ENCODE measurements at regions not wholly inside any gene's neighbourhood (a gene's known extent, or its start where the extent isn't known, plus 50 kb on each side); places are given as distances from the start of the nearest gene placed in this dataset.

GRCh38 chr6:47360388-47360787 lies 50.7 kb upstream of the TNFRSF21 start:
- TF ChIP-seq ARNT (IDR thresholded peaks at IDR 0.05), result no peak
- no peak for TF ChIP-seq LEF1 (IDR thresholded peaks at IDR 0.05; ENCODE audit: borderline replicate concordance)
- no peak for TF ChIP-seq SP1 (IDR thresholded peaks at IDR 0.05)
- TF ChIP-seq L3MBTL2 (conservative IDR thresholded peaks at IDR 0.05), result no peak
- no peak for TF ChIP-seq BHLHE40 (IDR thresholded peaks at IDR 0.05; ENCODE audit: borderline replicate concordance)
- no peak for TF ChIP-seq TARDBP (IDR thresholded peaks at IDR 0.05)
- TF ChIP-seq HDGF (IDR thresholded peaks at IDR 0.05; ENCODE audit: borderline replicate concordance), result no peak
- TF ChIP-seq FOXA1 (IDR thresholded peaks at IDR 0.05), result no peak
- TF ChIP-seq FOXM1 (IDR thresholded peaks at IDR 0.05; ENCODE audit: borderline replicate concordance), result no peak
- TF ChIP-seq, protein P1, sequence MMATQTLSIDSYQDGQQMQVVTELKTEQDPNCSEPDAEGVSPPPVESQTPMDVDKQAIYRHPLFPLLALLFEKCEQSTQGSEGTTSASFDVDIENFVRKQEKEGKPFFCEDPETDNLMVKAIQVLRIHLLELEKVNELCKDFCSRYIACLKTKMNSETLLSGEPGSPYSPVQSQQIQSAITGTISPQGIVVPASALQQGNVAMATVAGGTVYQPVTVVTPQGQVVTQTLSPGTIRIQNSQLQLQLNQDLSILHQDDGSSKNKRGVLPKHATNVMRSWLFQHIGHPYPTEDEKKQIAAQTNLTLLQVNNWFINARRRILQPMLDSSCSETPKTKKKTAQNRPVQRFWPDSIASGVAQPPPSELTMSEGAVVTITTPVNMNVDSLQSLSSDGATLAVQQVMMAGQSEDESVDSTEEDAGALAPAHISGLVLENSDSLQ (IDR thresholded peaks at IDR 0.05), result no peak
- TF ChIP-seq ELF4 (IDR thresholded peaks at IDR 0.05), result no peak
- TF ChIP-seq FOXK2 (IDR thresholded peaks at IDR 0.05), result no peak
- no peak for TF ChIP-seq CTBP1 (IDR thresholded peaks at IDR 0.05; ENCODE audit: borderline replicate concordance)
- no peak for TF ChIP-seq ZNF384 (IDR thresholded peaks at IDR 0.05)
- no peak for TF ChIP-seq NFRKB (IDR thresholded peaks at IDR 0.05)
- no peak for TF ChIP-seq SUZ12 (IDR thresholded peaks at IDR 0.05)
- CTCF ChIA-PET, result no interaction called here
- DNase-seq (ENCODE audit: extremely low spot score), result no peak
- POLR2A ChIA-PET, result no interaction called here

- POLR2A ChIA-PET, result no interaction called here
- TF ChIP-seq ELF4 (IDR thresholded peaks at IDR 0.05), result no peak
Observed at GRCh38 chr6:47362857-47363461, 53.3 kb upstream of the TNFRSF21 start.

DNA sequence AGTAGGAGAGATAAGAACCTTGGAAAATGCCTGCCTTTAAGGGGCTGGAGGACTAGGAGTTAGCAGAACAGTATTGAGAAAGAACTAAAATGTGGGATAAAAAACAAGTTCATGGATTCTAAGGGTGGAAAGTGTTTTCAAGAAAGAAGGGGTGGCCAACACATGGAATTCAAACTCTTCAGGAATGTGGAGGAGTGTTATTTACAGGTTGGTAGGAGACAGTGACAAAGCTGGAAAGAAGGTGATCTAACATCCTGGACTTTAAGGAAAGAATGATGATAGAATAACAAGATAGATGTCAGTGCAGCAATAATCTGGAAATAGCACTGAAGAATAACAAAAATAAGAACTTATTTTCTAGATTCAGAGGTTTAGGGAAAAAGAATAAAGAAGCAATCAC lies 54.0 kb upstream of the TNFRSF21 start:
- TF ChIP-seq BHLHE40 (IDR thresholded peaks at IDR 0.05; ENCODE audit: borderline replicate concordance) (no peak), ARNT (IDR thresholded peaks at IDR 0.05) (no peak), LEF1 (IDR thresholded peaks at IDR 0.05; ENCODE audit: borderline replicate concordance) (no peak), TARDBP (IDR thresholded peaks at IDR 0.05) (no peak), FOXM1 (IDR thresholded peaks at IDR 0.05; ENCODE audit: borderline replicate concordance) (no peak), SUZ12 (IDR thresholded peaks at IDR 0.05) (no peak), NFRKB (IDR thresholded peaks at IDR 0.05) (no peak)
- TF ChIP-seq, protein P1 (IDR thresholded peaks at IDR 0.05), result no peak
- no peak for DNase-seq (ENCODE audit: extremely low spot score)
- CTCF ChIA-PET, result no interaction called here
- POLR2A ChIA-PET, result no interaction called here

More at GRCh38 chr6:47362857-47363461, 53.3 kb upstream of the TNFRSF21 start:
- CTCF ChIA-PET, result no interaction called here
- DNase-seq (ENCODE audit: extremely low spot score), result no peak

- TF ChIP-seq ZNF384 (IDR thresholded peaks at IDR 0.05) (no peak), FOXA1 (IDR thresholded peaks at IDR 0.05) (no peak), FOXK2 (IDR thresholded peaks at IDR 0.05) (no peak), TARDBP (IDR thresholded peaks at IDR 0.05) (no peak), NFRKB (IDR thresholded peaks at IDR 0.05) (no peak), FOXM1 (IDR thresholded peaks at IDR 0.05; ENCODE audit: borderline replicate concordance) (no peak), BHLHE40 (IDR thresholded peaks at IDR 0.05; ENCODE audit: borderline replicate concordance) (no peak), CTBP1 (IDR thresholded peaks at IDR 0.05; ENCODE audit: borderline replicate concordance) (no peak), L3MBTL2 (conservative IDR thresholded peaks at IDR 0.05) (no peak), SP1 (IDR thresholded peaks at IDR 0.05) (no peak), LEF1 (IDR thresholded peaks at IDR 0.05; ENCODE audit: borderline replicate concordance) (no peak), HDGF (IDR thresholded peaks at IDR 0.05; ENCODE audit: borderline replicate concordance) (no peak)
- TF ChIP-seq, protein P1 (IDR thresholded peaks at IDR 0.05), result no peak
- ChIA-PET CTCF (no interaction called here), POLR2A (no interaction called here)
- DNase-seq (ENCODE audit: extremely low spot score), result no peak
Observed at GRCh38 chr6:47366335-47366890, 56.7 kb upstream of the TNFRSF21 start.

- ChIA-PET POLR2A (no interaction called here), CTCF (no interaction called here)
- no peak for DNase-seq (ENCODE audit: extremely low spot score)
- TF ChIP-seq SP1 (IDR thresholded peaks at IDR 0.05) (no peak), ARNT (IDR thresholded peaks at IDR 0.05) (no peak), TARDBP (IDR thresholded peaks at IDR 0.05) (no peak), LEF1 (IDR thresholded peaks at IDR 0.05; ENCODE audit: borderline replicate concordance) (no peak), FOXK2 (IDR thresholded peaks at IDR 0.05) (no peak), FOXA1 (IDR thresholded peaks at IDR 0.05) (no peak), FOXM1 (IDR thresholded peaks at IDR 0.05; ENCODE audit: borderline replicate concordance) (no peak), L3MBTL2 (conservative IDR thresholded peaks at IDR 0.05) (no peak), BHLHE40 (IDR thresholded peaks at IDR 0.05; ENCODE audit: borderline replicate concordance) (no peak), HDGF (IDR thresholded peaks at IDR 0.05; ENCODE audit: borderline replicate concordance) (no peak)
- TF ChIP-seq, protein P1 (IDR thresholded peaks at IDR 0.05), result no peak
Observed at GRCh38 chr6:47371139-47371869, 61.6 kb upstream of the TNFRSF21 start.

Data from HEK293T (cell line).